ENCODE measurements at regions not wholly inside any gene's neighbourhood (a gene's known extent, or its start where the extent isn't known, plus 50 kb on each side); places are given as distances from the start of the nearest gene placed in this dataset.

DNA sequence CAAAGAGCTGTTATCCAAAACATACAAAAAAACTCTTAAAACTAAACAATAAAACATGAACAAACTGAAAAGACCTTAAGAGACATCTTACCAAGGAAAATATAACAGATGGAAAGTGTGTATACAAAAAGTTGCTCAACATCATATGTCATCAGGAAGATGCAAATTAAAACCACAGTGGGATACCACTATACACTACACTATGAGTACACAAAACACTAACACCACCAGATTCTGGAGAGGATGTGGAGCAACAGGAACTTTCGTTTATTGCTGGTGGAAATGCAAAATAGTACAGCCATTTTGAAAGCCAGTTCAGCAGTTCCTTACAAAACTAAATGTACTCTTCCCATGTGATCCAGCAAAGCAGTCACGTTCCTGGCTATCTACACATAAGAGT, 221.4 kb downstream of the CMPK2 start:
- no peak for DNase-seq

GRCh38 chr2:6645004-6645403, 220.7 kb downstream of the CMPK2 start:
- DNase-seq: no peak

DNA sequence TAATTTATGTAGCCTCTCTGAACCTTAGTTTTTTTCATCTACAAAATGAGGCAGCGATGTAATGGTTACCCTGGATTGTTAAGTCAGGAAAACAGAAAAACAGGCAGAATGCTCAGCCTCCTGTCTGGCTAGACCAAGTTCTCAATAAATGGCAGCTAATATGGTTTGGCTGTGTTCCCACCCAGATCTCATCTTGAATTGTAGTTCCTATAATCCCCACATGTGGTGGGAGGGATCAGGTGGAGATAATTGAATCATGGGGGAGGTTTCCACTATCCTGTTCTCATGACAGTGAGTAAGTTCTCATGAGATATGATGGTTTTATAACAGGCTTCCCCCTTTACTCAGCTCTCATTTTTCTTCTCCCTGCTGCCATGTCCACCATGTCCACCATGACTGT, 220.0 kb downstream of the CMPK2 start:
- DNase-seq: no peak

GRCh38 chr2:6647046-6647445, 218.7 kb downstream of the CMPK2 start:
- no peak for DNase-seq

DNA sequence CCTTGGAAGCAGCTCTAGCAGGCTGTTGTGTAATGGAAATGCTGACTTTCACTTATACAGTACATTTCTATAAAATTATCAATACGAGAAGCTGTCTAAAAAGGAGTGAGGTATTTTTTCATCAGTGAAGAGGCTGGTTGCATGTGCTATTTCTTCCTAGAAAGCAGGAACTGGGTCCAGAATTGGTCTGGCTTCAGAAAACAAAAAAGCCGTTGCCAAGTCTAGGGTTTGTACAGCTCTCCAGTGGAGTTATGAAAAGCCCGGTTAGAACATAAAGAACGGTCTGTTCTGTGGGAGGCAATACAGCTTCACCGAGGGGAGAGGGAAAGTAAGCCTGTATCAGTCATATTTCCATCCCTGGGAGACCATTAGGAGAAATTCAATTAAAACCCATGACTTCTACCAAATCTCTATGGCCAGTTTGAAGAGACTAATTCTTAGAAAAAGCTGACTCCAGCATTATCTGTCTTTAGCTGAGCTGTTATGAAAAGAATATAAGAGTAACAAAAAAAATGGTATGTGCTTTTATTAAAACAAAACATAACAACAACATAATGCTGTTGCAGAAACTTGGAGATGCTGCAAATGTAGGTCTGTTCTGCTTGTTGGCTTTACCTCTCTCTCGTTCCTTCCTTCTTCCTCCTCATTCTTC, 217.0 kb downstream of the CMPK2 start:
- no peak for DNase-seq

DNA sequence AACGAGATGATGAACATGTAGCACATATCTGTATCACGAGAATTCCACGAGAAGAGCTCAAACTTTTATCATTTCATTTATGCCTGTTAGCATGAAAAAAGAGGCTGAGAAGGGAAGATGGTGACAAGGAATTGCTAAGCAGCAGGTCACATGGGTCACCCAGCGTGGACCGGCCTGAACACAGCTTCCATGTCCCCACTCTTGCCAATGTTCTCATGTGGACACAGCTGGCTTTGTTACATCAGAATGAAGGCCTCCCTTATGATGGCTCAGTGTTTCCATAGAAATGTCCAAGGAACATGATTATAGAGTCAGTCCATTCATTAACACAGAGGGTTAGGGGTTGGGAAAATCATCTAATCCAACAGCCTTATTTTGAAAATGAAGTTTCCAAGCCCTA, 215.4 kb downstream of the CMPK2 start:
- DNase-seq: no peak

GRCh38 chr2:6652251-6652650, 213.5 kb downstream of the CMPK2 start:
- DNase-seq: no peak

GRCh38 chr2:6653281-6653750, 212.4 kb downstream of the CMPK2 start:
- no peak for DNase-seq

DNA sequence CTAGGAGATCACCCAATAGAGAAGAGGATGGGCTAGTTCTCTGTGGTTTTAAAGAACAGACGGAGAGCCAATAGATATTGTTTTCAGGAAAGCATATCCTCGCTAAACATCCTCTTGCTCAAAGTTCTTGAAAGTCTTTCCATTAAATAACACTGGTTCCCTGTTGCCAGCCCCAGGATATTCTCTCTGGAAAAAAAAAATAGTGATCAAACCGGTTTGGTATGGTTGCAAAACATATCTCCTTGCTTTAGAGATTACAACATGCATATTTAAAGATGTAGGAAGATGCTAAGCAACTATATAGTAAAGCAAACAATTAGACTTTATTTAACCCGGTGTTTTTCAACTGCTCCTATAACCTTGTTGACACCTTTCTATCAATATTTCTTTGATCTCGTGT, 211.4 kb downstream of the CMPK2 start:
- no peak for DNase-seq

- DNase-seq: no peak
Measured at GRCh38 chr2:6656633-6657032, 209.1 kb downstream of the CMPK2 start.

- no peak for DNase-seq
Measured at GRCh38 chr2:6657136-6657535, 208.6 kb downstream of the CMPK2 start.

GRCh38 chr2:6657855-6658254, 207.9 kb downstream of the CMPK2 start:
- DNase-seq: no peak

GRCh38 chr2:6664332-6665061, 201.2 kb downstream of the CMPK2 start:
- DNase-seq: no peak

GRCh38 chr2:6665093-6666045, 200.3 kb downstream of the CMPK2 start:
- DNase-seq: no peak

- no peak for DNase-seq
Measured at GRCh38 chr2:6667326-6667725, 198.4 kb downstream of the CMPK2 start.

DNA sequence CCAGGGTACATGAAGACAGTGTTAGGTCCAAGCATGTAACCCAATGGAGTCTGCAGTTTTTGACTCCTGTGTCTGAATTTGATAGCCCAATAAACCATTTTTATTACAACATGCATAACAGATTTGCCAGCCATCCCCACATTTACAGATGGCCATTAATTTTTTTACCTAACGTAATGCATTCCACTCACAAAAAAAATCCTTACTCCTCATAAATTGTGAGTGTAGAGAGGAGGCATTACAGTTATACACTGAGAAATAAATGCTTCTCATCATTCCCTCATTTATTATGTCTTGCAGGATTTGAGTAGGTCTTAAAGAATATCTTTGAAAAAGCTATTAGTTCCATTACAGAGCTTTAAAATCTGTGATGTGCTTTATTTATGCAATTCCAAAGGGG, 193.8 kb downstream of the CMPK2 start:
- no peak for DNase-seq

GRCh38 chr2:6674381-6674780, 191.3 kb downstream of the CMPK2 start:
- no peak for DNase-seq

DNA sequence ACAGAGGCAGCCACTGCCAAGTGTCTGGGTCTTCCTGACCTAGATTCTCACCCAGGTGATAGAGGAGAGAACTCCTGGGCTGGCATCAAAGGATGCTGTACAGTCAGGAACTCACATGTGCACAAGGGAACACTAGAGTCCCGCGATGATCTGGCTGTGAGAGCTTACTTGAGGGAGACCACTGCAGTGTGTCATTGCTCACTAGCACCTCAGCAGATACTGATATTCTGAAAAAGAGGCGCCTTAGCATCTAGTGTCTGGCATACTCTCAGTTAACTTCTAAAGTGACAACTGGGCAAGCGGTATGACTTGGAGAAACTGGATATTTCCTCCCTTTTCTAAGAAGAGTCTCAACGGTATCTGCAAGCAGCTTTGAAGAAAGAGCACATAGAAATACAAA, 189.9 kb downstream of the CMPK2 start:
- no peak for DNase-seq

GRCh38 chr2:6676241-6676640, 189.5 kb downstream of the CMPK2 start:
- DNase-seq: no peak

- DNase-seq: no peak
Measured at GRCh38 chr2:6676776-6677175, 188.9 kb downstream of the CMPK2 start.

DNA sequence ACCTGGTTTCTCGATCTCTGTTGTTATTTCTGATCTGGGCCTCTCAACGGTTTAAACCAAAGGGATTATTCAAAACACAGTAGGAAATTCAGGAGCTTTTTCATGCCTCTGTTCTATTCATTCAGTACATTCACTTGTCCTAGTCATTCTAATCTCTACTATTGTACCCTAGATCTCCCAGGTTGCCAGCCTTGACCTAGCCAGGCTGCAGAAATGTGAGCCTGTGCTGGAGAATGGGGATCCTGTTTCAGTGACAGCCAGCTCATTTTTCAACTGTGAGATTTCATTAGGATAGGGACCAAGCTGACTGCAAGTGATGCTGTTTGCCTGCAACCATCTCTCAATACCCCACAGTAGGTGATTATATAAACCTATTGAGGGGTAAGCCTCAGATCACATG, 186.2 kb downstream of the CMPK2 start:
- DNase-seq: no peak

DNA sequence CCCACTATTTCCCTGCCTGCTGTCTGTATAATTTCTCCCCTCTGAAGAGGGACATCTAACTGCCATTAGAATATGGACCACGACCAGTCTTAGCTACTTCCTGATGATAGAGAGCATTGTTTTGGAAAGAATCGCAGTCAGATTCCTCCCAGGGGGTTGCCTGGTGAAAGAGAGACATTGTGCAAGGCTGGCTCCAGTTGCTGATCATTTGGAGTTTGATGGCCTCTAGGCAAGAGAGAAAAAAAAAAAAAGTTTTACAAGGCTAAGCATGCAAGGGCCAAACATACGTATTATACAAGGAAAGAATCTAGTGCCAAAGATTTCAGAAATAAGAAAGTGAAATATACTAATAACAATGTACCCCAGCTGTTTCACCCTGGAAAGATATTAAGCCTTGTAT, 182.2 kb downstream of the CMPK2 start:
- no peak for DNase-seq

DNA sequence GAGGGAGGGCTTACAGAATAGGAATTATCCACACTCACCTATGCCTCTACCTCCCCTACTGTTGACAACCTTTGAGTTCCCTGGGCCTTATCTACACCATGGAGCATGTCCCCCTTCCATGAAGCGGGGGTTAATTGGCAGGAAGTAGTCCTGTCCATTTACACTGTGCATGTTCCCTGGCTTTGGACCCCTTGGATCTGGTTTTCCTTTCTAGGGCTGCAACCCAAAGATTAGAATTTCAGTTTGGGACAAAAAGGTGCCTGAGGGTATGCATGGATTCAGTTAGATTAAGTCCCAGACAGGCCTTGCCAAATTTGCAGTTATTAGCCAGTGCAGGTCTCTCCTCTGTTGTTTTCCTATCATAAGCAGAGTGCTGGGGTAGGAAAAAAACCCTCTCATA, 180.3 kb downstream of the CMPK2 start:
- no peak for DNase-seq

GRCh38 chr2:6692056-6692455, 173.7 kb downstream of the CMPK2 start:
- DNase-seq: no peak

Data from 8988T (cell line).